Nephron progenitor cell (in vitro differentiated cells): ENCODE measurements at regions not wholly inside any gene's neighbourhood (a gene's known extent, or its start where the extent isn't known, plus 50 kb on each side); places are given as distances from the start of the nearest gene placed in this dataset.

ENCODE experiments used
- DNase-seq: peaks from one replicate; pipeline ENCODE4 v3.0.0; 2021
- H3K27ac Mint-ChIP-seq: 2 replicates; pipeline ENCODE4 v1.8.0; 2021; ENCODE audit warnings: mild to moderate bottlenecking, moderate library complexity, mixed read lengths
- H3K27me3 Mint-ChIP-seq: 2 replicates; pipeline ENCODE4 v1.8.0; 2021; ENCODE audit warnings: mild to moderate bottlenecking, low read depth, mixed read lengths; ENCODE audit not compliant: poor library complexity
- H3K36me3 Mint-ChIP-seq: 2 replicates; pipeline ENCODE4 v1.8.0; 2021; ENCODE audit warnings: low read depth, mixed read lengths
- H3K4me1 Mint-ChIP-seq: 2 replicates; pipeline ENCODE4 v1.8.0; 2021; ENCODE audit warnings: mixed read lengths
- H3K4me3 Mint-ChIP-seq: 2 replicates; pipeline ENCODE4 v1.8.0; 2021; ENCODE audit warnings: mild to moderate bottlenecking, moderate library complexity, mixed read lengths
- H3K9me3 Mint-ChIP-seq: 2 replicates; pipeline ENCODE4 v1.8.0; 2021; ENCODE audit warnings: mild to moderate bottlenecking, moderate library complexity, mixed read lengths
- TF ChIP-seq, protein P1 (sequence below): fragments of 200-600 bp; sonication (generic); IDR thresholded peaks from 2 replicates; pipeline ENCODE4 v1.5.0; 2021; ENCODE audit warnings: antibody characterized with exemption

DNA sequence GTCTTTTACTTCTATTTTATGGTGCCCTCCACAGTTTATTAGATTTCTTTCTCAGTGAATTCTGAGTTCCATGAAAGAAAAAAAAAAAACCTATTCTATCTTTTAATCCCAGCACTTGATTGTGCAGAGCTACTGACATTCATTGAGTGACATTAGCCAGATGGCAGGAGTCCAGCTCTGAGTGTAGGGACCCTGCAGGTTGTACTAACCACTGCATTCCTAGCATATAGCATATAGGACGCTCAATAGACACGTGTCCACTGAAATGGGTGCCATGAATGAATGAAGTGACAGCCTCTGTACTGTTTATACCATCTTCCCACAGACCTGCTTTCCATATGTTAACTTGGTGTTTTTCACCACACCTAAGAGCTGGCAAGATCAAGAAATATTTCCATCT, 206.3 kb downstream of the RAP2A start:
- H3K9me3 Mint-ChIP-seq = no peaks in the 10 kb centered on the region
- H3K4me3 Mint-ChIP-seq = no peak overlapping the region
- no peak overlapping the region for H3K27ac Mint-ChIP-seq
- TF ChIP-seq, protein P1, sequence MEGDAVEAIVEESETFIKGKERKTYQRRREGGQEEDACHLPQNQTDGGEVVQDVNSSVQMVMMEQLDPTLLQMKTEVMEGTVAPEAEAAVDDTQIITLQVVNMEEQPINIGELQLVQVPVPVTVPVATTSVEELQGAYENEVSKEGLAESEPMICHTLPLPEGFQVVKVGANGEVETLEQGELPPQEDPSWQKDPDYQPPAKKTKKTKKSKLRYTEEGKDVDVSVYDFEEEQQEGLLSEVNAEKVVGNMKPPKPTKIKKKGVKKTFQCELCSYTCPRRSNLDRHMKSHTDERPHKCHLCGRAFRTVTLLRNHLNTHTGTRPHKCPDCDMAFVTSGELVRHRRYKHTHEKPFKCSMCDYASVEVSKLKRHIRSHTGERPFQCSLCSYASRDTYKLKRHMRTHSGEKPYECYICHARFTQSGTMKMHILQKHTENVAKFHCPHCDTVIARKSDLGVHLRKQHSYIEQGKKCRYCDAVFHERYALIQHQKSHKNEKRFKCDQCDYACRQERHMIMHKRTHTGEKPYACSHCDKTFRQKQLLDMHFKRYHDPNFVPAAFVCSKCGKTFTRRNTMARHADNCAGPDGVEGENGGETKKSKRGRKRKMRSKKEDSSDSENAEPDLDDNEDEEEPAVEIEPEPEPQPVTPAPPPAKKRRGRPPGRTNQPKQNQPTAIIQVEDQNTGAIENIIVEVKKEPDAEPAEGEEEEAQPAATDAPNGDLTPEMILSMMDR = no peak
- no peaks in the 10 kb centered on the region for H3K27me3 Mint-ChIP-seq
- H3K4me1 Mint-ChIP-seq = no peaks in the 10 kb centered on the region
- DNase-seq = no peak
- no peaks in the 10 kb centered on the region for H3K36me3 Mint-ChIP-seq

DNA sequence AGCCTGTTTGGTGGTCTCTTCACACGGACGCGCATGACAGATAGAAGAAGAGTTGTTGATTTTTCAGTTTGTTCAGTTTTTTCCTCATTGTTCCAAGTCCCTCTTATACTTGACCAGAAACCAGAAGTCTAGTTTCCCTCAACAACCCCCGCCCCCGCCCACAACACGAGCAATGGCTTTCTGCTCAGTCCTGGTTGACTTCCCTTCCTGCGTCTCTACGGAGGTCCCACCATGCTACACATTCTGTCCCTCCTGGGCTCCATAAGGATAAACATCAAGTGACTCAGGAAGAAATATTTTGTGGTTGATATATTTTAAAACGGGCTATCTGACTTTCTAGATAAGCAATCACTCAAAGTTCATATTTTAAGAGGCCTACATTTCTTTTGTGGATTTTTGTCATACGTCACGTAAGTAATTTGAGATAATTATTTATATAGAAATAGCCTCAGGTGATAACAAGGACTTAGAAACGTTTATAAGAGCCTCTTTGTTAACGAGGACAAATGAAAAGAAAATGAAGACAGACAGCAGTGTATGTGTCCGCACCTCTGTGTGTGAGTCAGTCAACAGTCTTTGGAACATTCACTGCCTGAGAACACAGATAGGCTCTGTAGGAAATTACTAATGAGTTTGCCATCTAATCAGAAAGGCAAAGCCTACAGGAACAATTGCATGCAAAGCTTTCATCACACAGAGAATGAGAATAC, 214.4 kb downstream of the RAP2A start:
- Mint-ChIP-seq H3K4me3 (no peak overlapping the region), H3K9me3 (no peaks in the 10 kb centered on the region), H3K36me3 (no peaks in the 10 kb centered on the region), H3K27me3 (no peaks in the 10 kb centered on the region), H3K4me1 (peaks cover 21% of the 10 kb centered on the region), H3K27ac (no peak overlapping the region)
- TF ChIP-seq, protein P1 = no peak
- no peak for DNase-seq

- no peak overlapping the region for H3K4me3 Mint-ChIP-seq
- H3K27me3 Mint-ChIP-seq = no peaks in the 10 kb centered on the region
- no peak overlapping the region for H3K27ac Mint-ChIP-seq
- no peaks in the 10 kb centered on the region for H3K9me3 Mint-ChIP-seq
- TF ChIP-seq, protein P1 = no peak
- H3K4me1 Mint-ChIP-seq = peaks cover 21% of the 10 kb centered on the region
- no peak for DNase-seq
- no peaks in the 10 kb centered on the region for H3K36me3 Mint-ChIP-seq
Measured at GRCh38 chr13:97648881-97649224, 214.9 kb downstream of the RAP2A start.

- no peaks in the 10 kb centered on the region for H3K27me3 Mint-ChIP-seq
- no peak overlapping the region for H3K4me3 Mint-ChIP-seq
- no peaks in the 10 kb centered on the region for H3K36me3 Mint-ChIP-seq
- H3K9me3 Mint-ChIP-seq = no peaks in the 10 kb centered on the region
- peaks cover 16% of the 10 kb centered on the region for H3K4me1 Mint-ChIP-seq
- H3K27ac Mint-ChIP-seq = peak overlapping the region; percentile 65
- DNase-seq = no peak
- TF ChIP-seq, protein P1 = no peak
Measured at GRCh38 chr13:97653443-97654140, 219.6 kb downstream of the RAP2A start.

GRCh38 chr13:97654236-97654635, 220.3 kb downstream of the RAP2A start:
- no peak for DNase-seq
- H3K4me3 Mint-ChIP-seq = no peak overlapping the region
- no peaks in the 10 kb centered on the region for H3K9me3 Mint-ChIP-seq
- peaks cover 16% of the 10 kb centered on the region for H3K4me1 Mint-ChIP-seq
- no peak overlapping the region for H3K27ac Mint-ChIP-seq
- H3K36me3 Mint-ChIP-seq = no peaks in the 10 kb centered on the region
- TF ChIP-seq, protein P1 = no peak
- H3K27me3 Mint-ChIP-seq = no peaks in the 10 kb centered on the region

- no peak for DNase-seq
- Mint-ChIP-seq H3K27me3 (no peaks in the 10 kb centered on the region), H3K27ac (no peak overlapping the region), H3K36me3 (no peaks in the 10 kb centered on the region), H3K4me1 (peaks cover 14% of the 10 kb centered on the region), H3K9me3 (no peaks in the 10 kb centered on the region), H3K4me3 (no peak overlapping the region)
- TF ChIP-seq, protein P1 = no peak
Measured at GRCh38 chr13:97658556-97658955, 224.6 kb downstream of the RAP2A start.
